HepG2 (cell line): ENCODE measurements at regions not wholly inside any gene's neighbourhood (a gene's known extent, or its start where the extent isn't known, plus 50 kb on each side); places are given as distances from the start of the nearest gene placed in this dataset.
"Not testable (repeated sequence)": the region's sequence is repeated elsewhere in the genome, so short reads cannot be mapped to it uniquely, and the experiment has no call there.

Source experiments
- ATAC-seq: fragments of 200-7000 bp; cut with Tn5 transposase; 3 replicates; pipeline ENCODE4 v1.9.1; 2020; ENCODE audit warnings: mild to moderate bottlenecking, moderate library complexity
- BruUV-seq: library from RNA; stranded (reverse); fragments of 400-500 nt; replicated peaks from 2 replicates; lab custom pipeline; 2021; lab: Mats Ljungman, UMichigan
- CTCF ChIA-PET: fragments of 300-600 bp; formaldehyde crosslinking; extraction: SDS; loops from one replicate; lab custom pipeline; 2021; ENCODE audit warnings: low total read pairs, inconsistent platforms, low intra/inter-chr PET ratio; lab: Yijun Ruan, JAX
- POLR2A ChIA-PET: fragments of 350-600 bp; sonication (Branson Sonifier 250); formaldehyde crosslinking; loops from one replicate; lab custom pipeline; 2020; ENCODE audit warnings: antibody characterized with exemption, inconsistent platforms; lab: Yijun Ruan, JAX
- DNase-seq: peaks from one replicate; pipeline ENCODE4 v3.0.0-alpha.2; 2015; ENCODE audit warnings: low spot score
- FAIRE-seq: peaks from 3 replicates; lab custom pipeline; 2011; peaks lifted over from hg19 to GRCh38; lab: Jason Lieb, UNC
- H2AFZ ChIP-seq: one replicate; pipeline ENCODE4 v1.6.1; 2011; ENCODE audit warnings: low read length, inconsistent platforms
- H3K27ac ChIP-seq: fragments of 300-600 bp; 3 replicates; pipeline ENCODE4 v1.8.0; 2011; ENCODE audit warnings: mixed run types, mild to moderate bottlenecking, mixed read lengths, low read length, inconsistent platforms; ENCODE audit not compliant: insufficient read depth; ENCODE audit errors: extremely low read length
- H3K27me3 ChIP-seq, 2 experiments: fragments of 200-600 bp in 1 of 2; 2 replicates in 1 of 2; 3 replicates in 1 of 2; pipeline versions ENCODE4 v1.6.0 to v1.8.0; 2011; ENCODE audit warnings: low read length in 2 of 2, mild to moderate bottlenecking in 2 of 2, moderate library complexity in 2 of 2, inconsistent platforms in 1 of 2; ENCODE audit not compliant: insufficient read depth in 2 of 2, control insufficient read depth in 1 of 2
- H3K36me3 ChIP-seq, 2 experiments: fragments of 200-600 bp in 1 of 2; replicated peaks in 1 of 2; 2 replicates in 1 of 2; 3 replicates in 1 of 2; pipeline versions ENCODE4 v1.5.1 to v1.8.0; 2011; ENCODE audit warnings: low read length in 2 of 2, inconsistent platforms in 1 of 2; ENCODE audit not compliant: insufficient read depth in 2 of 2, control insufficient read depth in 1 of 2
- H3K4me1 ChIP-seq: 2 replicates; pipeline ENCODE4 v1.5.1; 2012; ENCODE audit warnings: low read length, inconsistent platforms; ENCODE audit not compliant: insufficient read depth
- H3K4me2 ChIP-seq: 2 replicates; pipeline ENCODE4 v1.6.0; 2011; ENCODE audit warnings: low read depth, low read length, inconsistent platforms
- H3K4me3 ChIP-seq, 3 experiments: fragments of 200-600 bp in 1 of 3; sonication (generic), shearing (Covaris generic) in 1 of 3; replicated peaks in 1 of 3; 2 replicates each; pipeline ENCODE4 v1.5.1; 2011 to 2016; ENCODE audit warnings: low read length in 3 of 3, inconsistent platforms in 2 of 3, low read depth in 2 of 3, mild to moderate bottlenecking in 2 of 3, control low read depth in 1 of 3, mixed read lengths in 1 of 3; ENCODE audit not compliant: insufficient read depth in 1 of 3
- H3K79me2 ChIP-seq: one replicate; pipeline ENCODE4 v1.6.1; 2011; ENCODE audit warnings: low read length, inconsistent platforms; ENCODE audit not compliant: insufficient read depth
- H3K9ac ChIP-seq: 2 replicates; pipeline ENCODE4 v1.6.0; 2011; ENCODE audit warnings: mild to moderate bottlenecking, low read depth, low read length, inconsistent platforms; ENCODE audit not compliant: insufficient read depth
- H3K9me3 ChIP-seq: 2 replicates; pipeline ENCODE4 v1.5.1; 2012; ENCODE audit warnings: mild to moderate bottlenecking, low read length
- H4K20me1 ChIP-seq: 2 replicates; pipeline ENCODE4 v1.6.0; 2011; ENCODE audit warnings: inconsistent platforms, mild to moderate bottlenecking, low read length, moderate library complexity; ENCODE audit not compliant: insufficient read depth
- ZNF17 ChIP-seq: sonication (generic); formaldehyde crosslinking; IDR thresholded peaks from 2 replicates; pipeline ENCODE4 v1.5.0; 2020; ENCODE audit warnings: mild to moderate bottlenecking, missing genetic modification reagents
- ZNF577 ChIP-seq: sonication (generic); formaldehyde crosslinking; IDR thresholded peaks from 2 replicates; pipeline ENCODE4 v1.4.0; 2020; ENCODE audit warnings: mild to moderate bottlenecking, low read depth, missing genetic modification reagents, borderline replicate concordance
- ZNF780A ChIP-seq: sonication (generic); formaldehyde crosslinking; IDR thresholded peaks from 2 replicates; pipeline ENCODE4 v1.8.0; 2022; ENCODE audit warnings: mild to moderate bottlenecking, missing genetic modification reagents, moderate library complexity
- WGBS: methylation state at CpG from one replicate; pipeline ENCODE4 v1.1.6; 2017; ENCODE audit warnings: low lambda C conversion rate; 5-methylcytosine and 5-hydroxymethylcytosine counted together
- in situ Hi-C: cut with HindIII; loops from 2 replicates; pipeline ENCODE4 v1.10.0; 2017; ENCODE audit warnings: low pct_unique_long_range_greater_than_20kb; ENCODE audit not compliant: extremely low pct_ligation_motif_present
- intact Hi-C: fragments of 100-400 bp; cut with micrococcal nuclease; formaldehyde crosslinking; loops from one replicate; pipeline ENCODE4 v1.10.0; 2022; ENCODE audit not compliant: unreplicated experiment
- TF ChIP-seq, protein P1 (sequence below): sonication (generic); formaldehyde crosslinking; IDR thresholded peaks from 2 replicates; pipeline ENCODE4 v1.4.0; 2020; ENCODE audit warnings: missing genetic modification reagents

GRCh38 chr11:29612423-29612822, 404.4 kb downstream of the KCNA4 start (continued):
- TF ChIP-seq, protein P1, sequence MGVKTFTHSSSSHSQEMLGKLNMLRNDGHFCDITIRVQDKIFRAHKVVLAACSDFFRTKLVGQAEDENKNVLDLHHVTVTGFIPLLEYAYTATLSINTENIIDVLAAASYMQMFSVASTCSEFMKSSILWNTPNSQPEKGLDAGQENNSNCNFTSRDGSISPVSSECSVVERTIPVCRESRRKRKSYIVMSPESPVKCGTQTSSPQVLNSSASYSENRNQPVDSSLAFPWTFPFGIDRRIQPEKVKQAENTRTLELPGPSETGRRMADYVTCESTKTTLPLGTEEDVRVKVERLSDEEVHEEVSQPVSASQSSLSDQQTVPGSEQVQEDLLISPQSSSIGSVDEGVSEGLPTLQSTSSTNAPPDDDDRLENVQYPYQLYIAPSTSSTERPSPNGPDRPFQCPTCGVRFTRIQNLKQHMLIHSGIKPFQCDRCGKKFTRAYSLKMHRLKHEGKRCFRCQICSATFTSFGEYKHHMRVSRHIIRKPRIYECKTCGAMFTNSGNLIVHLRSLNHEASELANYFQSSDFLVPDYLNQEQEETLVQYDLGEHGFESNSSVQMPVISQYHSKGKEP, result no peak
- no peak for TF ChIP-seq ZNF780A (CRISPR knock-in tag)
- TF ChIP-seq ZNF577 (CRISPR knock-in tag), result no peak

- intact Hi-C loops (no loop called here), in situ Hi-C loops (no loop called here)
- no peak overlapping the region for H3K4me3 ChIP-seq
- POLR2A ChIA-PET, result no interaction called here
- BruUV-seq, result no TSS peak
- no peak for FAIRE-seq
- peaks cover 62% of the 10 kb centered on the region for H3K9me3 ChIP-seq
- WGBS, result 0% methylated on average over 4 of the region's 4 CpGs
- no peaks in the 10 kb centered on the region for H3K36me3 ChIP-seq
- no peak overlapping the region for H2AFZ ChIP-seq
- H3K27me3 ChIP-seq, result no peaks in the 10 kb centered on the region
- H3K27ac ChIP-seq, result no peak overlapping the region
- no peak overlapping the region for H3K4me2 ChIP-seq
- no peak overlapping the region for H3K9ac ChIP-seq
- no peaks in the 10 kb centered on the region for H4K20me1 ChIP-seq
- no peak for TF ChIP-seq ZNF17 (CRISPR knock-in tag)
- no peak for DNase-seq
- ATAC-seq, result no peak
- CTCF ChIA-PET, result no interaction called here
- no peaks in the 10 kb centered on the region for H3K4me1 ChIP-seq
- H3K79me2 ChIP-seq, result no peaks in the 10 kb centered on the region
Observed at GRCh38 chr11:29606330-29607031, 410.3 kb downstream of the KCNA4 start.

GRCh38 chr11:29600151-29600575, 416.7 kb downstream of the KCNA4 start:
- DNase-seq, ATAC-seq, H2AFZ ChIP-seq, H3K4me3 ChIP-seq, BruUV-seq, POLR2A ChIA-PET, H3K4me1 ChIP-seq, H3K9ac ChIP-seq, H3K27me3 ChIP-seq, H3K36me3 ChIP-seq, in situ Hi-C loops, intact Hi-C loops, H3K79me2 ChIP-seq, FAIRE-seq, H3K27ac ChIP-seq, CTCF ChIA-PET, H4K20me1 ChIP-seq, H3K4me2 ChIP-seq: not testable (repeated sequence)
- peaks cover 31% of the 10 kb centered on the region; the same call in 1 of the 2 replicates for H3K9me3 ChIP-seq
- WGBS, result 72% methylated on average over 6 of the region's 27 CpGs
